ENCODE measurements at regions not wholly inside any gene's neighbourhood (a gene's known extent, or its start where the extent isn't known, plus 50 kb on each side); places are given as distances from the start of the nearest gene placed in this dataset.
"Not testable (repeated sequence)": the region's sequence is repeated elsewhere in the genome, so short reads cannot be mapped to it uniquely, and the experiment has no call there.

DNA sequence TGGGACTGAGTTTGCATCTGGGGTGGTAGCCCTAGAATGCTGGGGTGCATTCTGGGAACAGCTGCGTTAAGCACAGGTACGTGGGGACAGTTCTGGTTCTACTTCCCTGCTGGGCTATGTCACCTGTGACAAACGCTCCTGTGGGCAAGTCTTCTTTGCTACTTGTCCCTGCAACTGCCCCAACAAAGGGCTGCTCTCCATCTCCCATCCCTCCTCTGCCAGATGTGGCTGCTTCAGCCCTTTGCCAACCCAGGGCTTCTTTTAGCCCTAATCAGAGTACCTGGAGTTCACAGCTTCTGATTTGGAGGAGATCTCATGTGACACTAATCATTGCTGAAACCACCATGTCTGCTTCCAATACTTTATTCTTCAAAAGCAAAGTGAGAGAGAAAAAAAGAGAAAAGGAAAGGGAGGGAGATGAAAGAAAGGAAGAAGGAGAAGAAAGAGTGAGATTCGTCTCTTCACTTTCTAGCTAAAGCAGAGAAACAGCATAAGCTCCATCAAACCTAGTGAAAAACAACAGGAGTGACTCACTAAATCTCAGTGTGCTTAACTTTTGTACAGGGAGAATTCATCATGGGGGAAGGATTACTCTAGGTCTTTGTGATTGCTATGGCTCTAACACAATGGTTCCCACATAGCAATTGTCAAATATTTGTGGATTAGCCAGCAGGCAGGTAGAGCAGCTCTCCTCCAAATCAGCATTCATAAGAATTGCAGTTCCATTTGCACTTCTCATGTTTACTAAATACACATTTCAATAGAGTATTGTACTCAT, 174.8 kb downstream of the LRIG3 start:
- CTCF ChIA-PET: interaction anchor here (1.0 kb wide), 1 partner anchor 126 kb away, joined by 3 read pairs; no protein-coding TSS in a partner anchor
- POLR2A ChIA-PET: interaction anchor here (0.7 kb wide), 1 partner anchor 318 kb away, joined by 3 read pairs; no protein-coding TSS in a partner anchor
- no peak for DNase-seq (ENCODE audit: low read depth)

DNA sequence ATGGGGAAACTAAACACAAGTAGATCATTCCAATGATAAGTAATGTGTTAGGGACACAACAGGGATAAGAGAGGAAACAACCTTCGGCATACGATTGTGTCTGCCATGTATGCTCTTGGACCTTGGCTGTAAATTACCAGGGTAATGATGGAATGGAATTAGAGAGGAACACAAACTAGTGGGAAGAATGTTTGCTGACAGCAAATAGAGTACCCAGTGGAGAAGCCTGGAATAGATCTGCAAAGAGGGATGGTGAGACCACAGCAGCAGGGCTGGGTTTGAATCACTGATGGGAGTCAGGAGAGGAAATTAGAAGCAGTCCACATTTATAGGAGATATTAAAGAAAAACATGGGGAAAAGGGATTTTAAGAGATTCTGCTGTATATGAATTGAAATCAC, 172.8 kb downstream of the LRIG3 start:
- TF ChIP-seq, protein P1, sequence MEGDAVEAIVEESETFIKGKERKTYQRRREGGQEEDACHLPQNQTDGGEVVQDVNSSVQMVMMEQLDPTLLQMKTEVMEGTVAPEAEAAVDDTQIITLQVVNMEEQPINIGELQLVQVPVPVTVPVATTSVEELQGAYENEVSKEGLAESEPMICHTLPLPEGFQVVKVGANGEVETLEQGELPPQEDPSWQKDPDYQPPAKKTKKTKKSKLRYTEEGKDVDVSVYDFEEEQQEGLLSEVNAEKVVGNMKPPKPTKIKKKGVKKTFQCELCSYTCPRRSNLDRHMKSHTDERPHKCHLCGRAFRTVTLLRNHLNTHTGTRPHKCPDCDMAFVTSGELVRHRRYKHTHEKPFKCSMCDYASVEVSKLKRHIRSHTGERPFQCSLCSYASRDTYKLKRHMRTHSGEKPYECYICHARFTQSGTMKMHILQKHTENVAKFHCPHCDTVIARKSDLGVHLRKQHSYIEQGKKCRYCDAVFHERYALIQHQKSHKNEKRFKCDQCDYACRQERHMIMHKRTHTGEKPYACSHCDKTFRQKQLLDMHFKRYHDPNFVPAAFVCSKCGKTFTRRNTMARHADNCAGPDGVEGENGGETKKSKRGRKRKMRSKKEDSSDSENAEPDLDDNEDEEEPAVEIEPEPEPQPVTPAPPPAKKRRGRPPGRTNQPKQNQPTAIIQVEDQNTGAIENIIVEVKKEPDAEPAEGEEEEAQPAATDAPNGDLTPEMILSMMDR (IDR thresholded peaks at IDR 0.05; ENCODE audit: insufficient read depth, low read depth, low read length): no peak
- CTCF ChIA-PET: no interaction called here
- POLR2A ChIA-PET: no interaction called here
- H3K4me3 ChIP-seq (ENCODE audit: low read depth, low read length): no peak overlapping the region
- no peak for DNase-seq (ENCODE audit: low read depth)
- H3K27me3 ChIP-seq (ENCODE audit: control insufficient read depth, insufficient read depth, low read length): no peaks in the 10 kb centered on the region
- no peaks in the 10 kb centered on the region for H3K36me3 ChIP-seq (ENCODE audit: control insufficient read depth, insufficient read depth, low read length)

More for the DNA sequence above, 174.8 kb downstream of the LRIG3 start:
- no peaks in the 10 kb centered on the region for H3K36me3 ChIP-seq (ENCODE audit: control insufficient read depth, insufficient read depth, low read length)
- H3K4me3 ChIP-seq (ENCODE audit: low read depth, low read length): no peak overlapping the region
- TF ChIP-seq, protein P1 (IDR thresholded peaks at IDR 0.05; ENCODE audit: insufficient read depth, low read depth, low read length): no peak
- no peaks in the 10 kb centered on the region for H3K27me3 ChIP-seq (ENCODE audit: control insufficient read depth, insufficient read depth, low read length)

DNA sequence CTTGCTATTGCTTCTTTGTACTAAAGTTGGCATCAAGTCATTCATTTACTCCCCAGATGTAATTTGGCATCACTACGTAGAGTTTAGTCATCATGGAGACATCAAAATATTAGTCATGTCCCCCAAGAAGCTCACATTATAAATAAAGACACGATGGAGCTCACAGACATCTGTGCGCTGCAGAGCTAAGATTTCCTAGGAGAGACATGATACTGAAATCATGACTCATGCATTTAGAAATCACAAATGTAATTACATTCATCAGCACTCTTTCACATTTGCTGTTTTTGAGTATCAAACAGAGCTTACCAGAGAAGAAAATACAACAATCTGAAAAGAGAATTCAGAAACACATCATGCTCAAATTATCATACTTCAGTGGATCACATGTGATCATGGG, 169.8 kb downstream of the LRIG3 start:
- ChIA-PET POLR2A (no interaction called here), CTCF (no interaction called here)
- TF ChIP-seq, protein P1 (IDR thresholded peaks at IDR 0.05; ENCODE audit: insufficient read depth, low read depth, low read length): no peak

DNA sequence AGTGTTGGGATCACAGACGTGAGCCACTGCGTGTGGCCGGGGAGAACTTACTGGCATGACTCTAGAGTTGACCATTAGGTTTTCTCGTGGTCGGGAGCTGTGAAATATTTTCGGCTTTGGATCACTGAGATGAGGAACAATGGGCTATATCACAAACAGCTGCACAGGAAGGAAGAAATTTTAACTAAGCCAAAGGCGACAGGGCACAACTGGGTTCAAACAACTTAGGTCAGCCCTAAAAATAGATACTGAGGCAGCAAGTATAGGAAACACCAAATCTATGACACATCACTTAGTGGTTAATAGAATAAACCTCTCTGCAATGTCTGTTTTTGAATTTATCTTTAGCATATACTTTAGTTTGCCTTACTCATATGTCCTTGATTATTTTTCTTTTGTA, 162.9 kb downstream of the LRIG3 start:
- CTCF ChIA-PET: interaction anchor here (1.3 kb wide), 1 partner anchor 217 kb away, joined by 3 read pairs; no protein-coding TSS in a partner anchor
- POLR2A ChIA-PET: interaction anchor here (0.9 kb wide), 1 partner anchor 220 kb away, joined by 3 read pairs; no protein-coding TSS in a partner anchor
- Histone ChIP-seq H3K4me3 (ENCODE audit: low read depth, low read length) (no peak overlapping the region), H3K27me3 (ENCODE audit: control insufficient read depth, insufficient read depth, low read length) (no peaks in the 10 kb centered on the region), H3K36me3 (ENCODE audit: control insufficient read depth, insufficient read depth, low read length) (no peaks in the 10 kb centered on the region)
- TF ChIP-seq, protein P1 (IDR thresholded peaks at IDR 0.05; ENCODE audit: insufficient read depth, low read depth, low read length): no peak
- DNase-seq (ENCODE audit: low read depth): peak; percentile 84

More for the DNA sequence above, 169.8 kb downstream of the LRIG3 start:
- Histone ChIP-seq H3K27me3 (ENCODE audit: control insufficient read depth, insufficient read depth, low read length) (no peaks in the 10 kb centered on the region), H3K4me3 (ENCODE audit: low read depth, low read length) (no peak overlapping the region), H3K36me3 (ENCODE audit: control insufficient read depth, insufficient read depth, low read length) (no peaks in the 10 kb centered on the region)
- peak; percentile 88 for DNase-seq (ENCODE audit: low read depth)

DNA sequence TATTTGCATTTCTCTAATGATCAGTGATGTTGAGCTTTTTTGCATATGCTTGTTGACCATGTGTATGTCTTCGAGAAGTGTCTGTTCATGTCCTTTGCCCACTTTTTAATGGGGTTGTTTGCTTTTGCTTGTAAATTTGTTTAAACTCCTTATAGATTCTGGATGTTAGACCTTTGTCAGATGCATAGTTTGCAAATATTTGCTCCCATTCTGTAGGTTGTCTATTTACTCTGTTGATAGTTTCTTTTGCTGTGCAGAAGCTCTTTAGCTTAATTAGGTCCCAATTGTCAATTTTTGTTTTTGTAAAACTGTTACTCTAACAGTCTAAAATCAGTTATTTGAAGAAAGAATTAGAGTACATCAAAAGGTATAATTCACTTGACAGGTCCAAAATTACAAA, 160.6 kb downstream of the LRIG3 start:
- H3K27me3 ChIP-seq (ENCODE audit: control insufficient read depth, insufficient read depth, low read length); H3K36me3 ChIP-seq (ENCODE audit: control insufficient read depth, insufficient read depth, low read length); DNase-seq (ENCODE audit: low read depth); POLR2A ChIA-PET; CTCF ChIA-PET; H3K4me3 ChIP-seq (ENCODE audit: low read depth, low read length): not testable (repeated sequence)
